ENCODE measurements at regions not wholly inside any gene's neighbourhood (a gene's known extent, or its start where the extent isn't known, plus 50 kb on each side); places are given as distances from the start of the nearest gene placed in this dataset.
A peak's percentile ranks its signal among the peaks of the same experiment; 100 is the strongest.
"Not testable (repeated sequence)": the region's sequence is repeated elsewhere in the genome, so short reads cannot be mapped to it uniquely, and the experiment has no call there.

- intact Hi-C loops (cut with DNase I), result no loop called here
Measured at GRCh38 chr7:66413379-66414114, 208.4 kb downstream of the TPST1 start.

GRCh38 chr7:66415659-66416265 is 210.6 kb downstream of the TPST1 start:
- DNase-seq (ENCODE audit: low spot score) (no peak), ATAC-seq (no peak)
- intact Hi-C loops (cut with DNase I), result no loop called here

More at GRCh38 chr7:66413379-66414114, 208.4 kb downstream of the TPST1 start:
- peak; percentile 90 for DNase-seq (ENCODE audit: low spot score)
- ATAC-seq, result peak; percentile 98

- no peak for DNase-seq (ENCODE audit: low spot score)
- intact Hi-C loops (cut with DNase I), result no loop called here
- no peak for ATAC-seq
Measured at GRCh38 chr7:66418537-66418936, 210.1 kb upstream of the KCTD7 start.

GRCh38 chr7:66419210-66419609 is 209.5 kb upstream of the KCTD7 start:
- intact Hi-C loops (cut with DNase I), result no loop called here
- DNase-seq (ENCODE audit: low spot score), result no peak
- no peak for ATAC-seq

- ATAC-seq, result no peak
- intact Hi-C loops (cut with DNase I), result loop anchor here (10.0 kb wide), 1 partner anchor 1403 kb away; no protein-coding TSS in a partner anchor
- DNase-seq (ENCODE audit: low spot score), result no peak
Measured at GRCh38 chr7:66421830-66422475, 206.7 kb upstream of the KCTD7 start.

GRCh38 chr7:66423729-66424128 is 205.0 kb upstream of the KCTD7 start:
- intact Hi-C loops (cut with DNase I), result loop anchor here (10.0 kb wide), 1 partner anchor 1401 kb away; no protein-coding TSS in a partner anchor
- DNase-seq (ENCODE audit: low spot score) (no peak), ATAC-seq (no peak)

- ATAC-seq, result no peak
- intact Hi-C loops (cut with DNase I), result loop anchor here (10.0 kb wide), 1 partner anchor 1398 kb away; no protein-coding TSS in a partner anchor
- no peak for DNase-seq (ENCODE audit: low spot score)
Measured at GRCh38 chr7:66426332-66426731, 202.3 kb upstream of the KCTD7 start.

GRCh38 chr7:66426996-66427395 is 201.7 kb upstream of the KCTD7 start:
- ATAC-seq (no peak), DNase-seq (ENCODE audit: low spot score) (no peak)
- intact Hi-C loops (cut with DNase I), result loop anchor here (10.0 kb wide), 1 partner anchor 1398 kb away; no protein-coding TSS in a partner anchor

- ATAC-seq (no peak), DNase-seq (ENCODE audit: low spot score) (no peak)
- intact Hi-C loops (cut with DNase I), result loop anchor here (10.0 kb wide), 1 partner anchor 1397 kb away; no protein-coding TSS in a partner anchor
Measured at GRCh38 chr7:66427956-66428355, 200.7 kb upstream of the KCTD7 start.

- ATAC-seq, result no peak
- DNase-seq (ENCODE audit: low spot score), result no peak
- intact Hi-C loops (cut with DNase I), result loop anchor here (10.0 kb wide), 1 partner anchor 1395 kb away; no protein-coding TSS in a partner anchor
Measured at GRCh38 chr7:66429498-66430163, 199.1 kb upstream of the KCTD7 start.

GRCh38 chr7:66430164-66430545 is 198.5 kb upstream of the KCTD7 start:
- intact Hi-C loops (cut with DNase I), result no loop called here
- ATAC-seq (no peak), DNase-seq (ENCODE audit: low spot score) (no peak)

GRCh38 chr7:66438703-66439405 is 189.8 kb upstream of the KCTD7 start:
- intact Hi-C loops (cut with DNase I); ATAC-seq: not testable (repeated sequence)

GRCh38 chr7:66442385-66442784 is 186.3 kb upstream of the KCTD7 start:
- DNase-seq (ENCODE audit: low spot score) (no peak), ATAC-seq (no peak)
- intact Hi-C loops (cut with DNase I), result no loop called here

More at GRCh38 chr7:66438703-66439405, 189.8 kb upstream of the KCTD7 start:
- not testable (repeated sequence) for DNase-seq (ENCODE audit: low spot score)

GRCh38 chr7:66443946-66444345 is 184.7 kb upstream of the KCTD7 start:
- ATAC-seq (no peak), DNase-seq (ENCODE audit: low spot score) (no peak)
- intact Hi-C loops (cut with DNase I), result no loop called here

- ATAC-seq; intact Hi-C loops (cut with DNase I); DNase-seq (ENCODE audit: low spot score): not testable (repeated sequence)
Measured at GRCh38 chr7:66447007-66447406, 181.7 kb upstream of the KCTD7 start.

- intact Hi-C loops (cut with DNase I); DNase-seq (ENCODE audit: low spot score); ATAC-seq: not testable (repeated sequence)
Measured at GRCh38 chr7:66450814-66451213, 177.9 kb upstream of the KCTD7 start.

GRCh38 chr7:66451713-66452112 is 177.0 kb upstream of the KCTD7 start:
- ATAC-seq; intact Hi-C loops (cut with DNase I): not testable (repeated sequence)

GRCh38 chr7:66452165-66452564 is 176.5 kb upstream of the KCTD7 start:
- intact Hi-C loops (cut with DNase I), result no loop called here
- no peak for DNase-seq (ENCODE audit: low spot score)
- no peak for ATAC-seq

More at GRCh38 chr7:66451713-66452112, 177.0 kb upstream of the KCTD7 start:
- DNase-seq (ENCODE audit: low spot score), result not testable (repeated sequence)

All from sciatic nerve (tissue), 2 donors.